Activated B cell treated with CpG ODN at 0.5 μM for 24 hours (primary cell): ENCODE measurements at regions not wholly inside any gene's neighbourhood (a gene's known extent, or its start where the extent isn't known, plus 50 kb on each side); places are given as distances from the start of the nearest gene placed in this dataset.

Source experiments
- ATAC-seq: fragments of 200-7000 bp; cut with Tn5 transposase; one replicate; pipeline ENCODE4 v1.10.0; 2021; ENCODE audit warnings: low read depth, mild to moderate bottlenecking, moderate library complexity
- CTCF ChIA-PET: fragments of 350-600 bp; sonication (Branson Sonifier 250); formaldehyde crosslinking; loops from one replicate; lab custom pipeline; 2021; ENCODE audit warnings: antibody characterized with exemption; lab: Charles Lee
- POLR2A ChIA-PET: fragments of 350-600 bp; sonication (Branson Sonifier 250); formaldehyde crosslinking; loops from one replicate; lab custom pipeline; 2021; ENCODE audit warnings: antibody characterized with exemption; lab: Charles Lee
- DNase-seq: peaks from one replicate; pipeline ENCODE4 v3.0.0; 2022
- H3K27ac Mint-ChIP-seq: one replicate; pipeline ENCODE4 v1.8.0; 2020; ENCODE audit warnings: mixed read lengths
- H3K27me3 Mint-ChIP-seq: one replicate; pipeline ENCODE4 v1.8.0; 2021; ENCODE audit warnings: mixed read lengths
- H3K36me3 Mint-ChIP-seq: one replicate; pipeline ENCODE4 v1.8.0; 2021; ENCODE audit warnings: low read depth, mixed read lengths
- H3K4me1 Mint-ChIP-seq: one replicate; pipeline ENCODE4 v1.8.0; 2021; ENCODE audit warnings: mixed read lengths
- H3K4me3 Mint-ChIP-seq: one replicate; pipeline ENCODE4 v1.8.0; 2020; ENCODE audit warnings: mild to moderate bottlenecking, mixed read lengths
- H3K9me3 Mint-ChIP-seq: one replicate; pipeline ENCODE4 v1.8.0; 2020; ENCODE audit warnings: mixed read lengths
- CTCF ChIP-seq: fragments of 200-600 bp; IDR thresholded peaks from one replicate; pipeline ENCODE4 v1.8.0; 2022; ENCODE audit warnings: antibody characterized with exemption, mild to moderate bottlenecking
- intact Hi-C: fragments of 100-400 bp; cut with micrococcal nuclease; formaldehyde crosslinking; loops from one replicate; pipeline ENCODE4 v1.15.1; 2024

- ChIA-PET POLR2A (no interaction called here), CTCF (no interaction called here)
- H3K27me3 Mint-ChIP-seq, result no peaks in the 10 kb centered on the region
- no peak overlapping the region for H3K4me3 Mint-ChIP-seq
- no peaks in the 10 kb centered on the region for H3K36me3 Mint-ChIP-seq
- H3K9me3 Mint-ChIP-seq, result no peaks in the 10 kb centered on the region
- H3K27ac Mint-ChIP-seq, result no peak overlapping the region
- H3K4me1 Mint-ChIP-seq, result no peaks in the 10 kb centered on the region
- intact Hi-C loops, result no loop called here
- no peak for TF ChIP-seq CTCF
- no peak for ATAC-seq
- no peak for DNase-seq
These were observed 506.6 kb upstream of the POT1 start for GRCh38 chr7:125436220-125436619.

GRCh38 chr7:125431349-125431748 is 501.7 kb upstream of the POT1 start:
- H3K27me3 Mint-ChIP-seq, result no peaks in the 10 kb centered on the region
- H3K9me3 Mint-ChIP-seq, result no peaks in the 10 kb centered on the region
- H3K4me3 Mint-ChIP-seq, result no peak overlapping the region
- no peaks in the 10 kb centered on the region for H3K36me3 Mint-ChIP-seq
- no peak overlapping the region for H3K27ac Mint-ChIP-seq
- DNase-seq (no peak), ATAC-seq (no peak)
- ChIA-PET CTCF (no interaction called here), POLR2A (no interaction called here)
- TF ChIP-seq CTCF, result no peak
- intact Hi-C loops, result no loop called here
- no peaks in the 10 kb centered on the region for H3K4me1 Mint-ChIP-seq

GRCh38 chr7:125430013-125430412 is 500.4 kb upstream of the POT1 start:
- POLR2A ChIA-PET, result no interaction called here
- no peak for ATAC-seq

GRCh38 chr7:125427676-125428075 is 498.1 kb upstream of the POT1 start:
- ATAC-seq, result no peak
- H3K4me1 Mint-ChIP-seq, result no peaks in the 10 kb centered on the region
- TF ChIP-seq CTCF, result no peak
- intact Hi-C loops, result no loop called here
- ChIA-PET POLR2A (no interaction called here), CTCF (no interaction called here)
- no peak overlapping the region for H3K27ac Mint-ChIP-seq
- H3K27me3 Mint-ChIP-seq, result no peaks in the 10 kb centered on the region
- no peaks in the 10 kb centered on the region for H3K36me3 Mint-ChIP-seq
- H3K4me3 Mint-ChIP-seq, result no peak overlapping the region
- DNase-seq, result no peak
- H3K9me3 Mint-ChIP-seq, result no peaks in the 10 kb centered on the region

More at GRCh38 chr7:125430013-125430412, 500.4 kb upstream of the POT1 start:
- no peaks in the 10 kb centered on the region for H3K9me3 Mint-ChIP-seq
- no peaks in the 10 kb centered on the region for H3K4me1 Mint-ChIP-seq
- intact Hi-C loops, result no loop called here
- no peaks in the 10 kb centered on the region for H3K27me3 Mint-ChIP-seq
- DNase-seq, result no peak
- no peak for TF ChIP-seq CTCF
- no peaks in the 10 kb centered on the region for H3K36me3 Mint-ChIP-seq
- H3K27ac Mint-ChIP-seq, result no peak overlapping the region
- CTCF ChIA-PET, result no interaction called here
- H3K4me3 Mint-ChIP-seq, result no peak overlapping the region

- Mint-ChIP-seq H3K27me3 (no peaks in the 10 kb centered on the region), H3K36me3 (no peaks in the 10 kb centered on the region), H3K4me1 (no peaks in the 10 kb centered on the region), H3K4me3 (no peak overlapping the region), H3K9me3 (peaks cover 2% of the 10 kb centered on the region), H3K27ac (no peak overlapping the region)
- ChIA-PET POLR2A (no interaction called here), CTCF (no interaction called here)
- ATAC-seq, result no peak
- DNase-seq, result no peak
- TF ChIP-seq CTCF, result no peak
- intact Hi-C loops, result no loop called here
These were observed 495.9 kb upstream of the POT1 start for GRCh38 chr7:125425506-125425905.
